ENCODE measurements at regions not wholly inside any gene's neighbourhood (a gene's known extent, or its start where the extent isn't known, plus 50 kb on each side); places are given as distances from the start of the nearest gene placed in this dataset.

DNA sequence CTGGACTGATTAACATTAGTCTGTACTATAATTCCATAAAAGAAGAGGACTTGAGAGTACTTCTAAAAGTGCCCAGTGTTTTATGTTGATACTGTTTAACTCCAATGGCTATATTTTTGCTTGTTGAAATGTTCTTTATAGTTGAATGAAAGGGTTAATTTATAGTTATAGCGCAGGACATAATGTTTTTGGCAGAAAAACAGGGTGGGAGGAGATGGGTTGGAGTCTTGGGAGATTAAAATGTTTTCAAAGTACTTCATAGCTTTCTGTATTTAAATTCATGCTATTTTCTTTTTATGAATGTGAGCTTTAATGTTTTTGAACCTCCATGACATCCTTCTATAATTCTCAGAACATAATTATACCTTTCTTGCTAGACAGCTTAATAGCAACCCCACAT, 108.2 kb downstream of the CNTN3 start:
- no peak for DNase-seq

DNA sequence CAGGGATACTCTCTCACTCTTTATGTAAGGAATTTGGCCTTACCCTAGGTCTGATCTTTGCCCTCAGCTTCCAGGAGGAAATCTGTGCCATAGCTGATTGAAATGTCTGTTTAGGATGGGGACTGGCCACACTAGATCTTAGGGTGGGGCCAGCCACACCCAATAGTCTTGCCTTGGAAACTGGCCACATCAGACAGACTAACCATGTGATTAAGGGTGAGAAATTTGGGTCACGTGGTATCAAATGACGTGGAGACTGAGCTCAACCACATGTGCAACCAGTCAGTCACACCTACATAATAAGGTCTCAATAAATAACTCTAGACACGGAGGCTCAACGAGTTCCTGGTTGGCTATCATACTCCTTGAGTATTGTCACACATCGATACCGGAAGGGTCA, 113.5 kb downstream of the CNTN3 start:
- no peak for DNase-seq

DNA sequence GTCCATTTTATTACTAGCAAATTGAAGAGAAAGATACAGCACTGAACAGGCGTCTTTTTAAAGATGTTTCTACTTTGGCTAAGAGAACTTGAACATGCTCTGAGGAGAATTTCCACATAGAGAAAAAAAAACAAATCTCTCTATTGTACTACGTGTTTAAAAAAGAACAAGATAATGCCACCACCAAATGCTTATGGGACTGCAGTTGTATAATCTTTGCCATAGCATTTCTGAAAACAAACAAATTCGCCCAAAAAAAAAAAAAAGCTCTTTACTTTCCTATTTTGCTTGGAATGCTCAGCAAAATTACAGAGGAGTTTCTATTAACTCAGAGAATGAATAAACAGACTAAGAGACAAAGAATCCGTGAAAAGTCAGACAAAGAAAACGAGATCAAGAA, 114.2 kb downstream of the CNTN3 start:
- no peak for DNase-seq

DNA sequence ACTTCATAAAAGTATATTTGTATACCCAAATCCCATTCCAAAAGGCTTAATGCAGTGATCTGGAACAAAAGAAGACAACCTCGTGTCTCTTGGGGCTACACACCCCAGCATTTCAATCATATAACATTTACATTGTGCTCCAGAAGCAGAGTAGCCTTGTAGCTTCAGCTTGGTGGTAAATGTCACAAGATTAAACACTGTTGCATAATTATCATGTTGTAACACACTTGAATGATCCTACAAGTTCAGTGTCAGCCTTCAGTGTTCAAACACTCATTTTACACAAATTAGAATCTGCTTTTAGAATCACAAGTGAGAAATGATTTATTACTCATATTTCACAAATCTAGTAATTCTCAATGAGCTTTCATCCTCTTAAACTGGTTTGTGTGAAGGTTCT, 122.6 kb downstream of the CNTN3 start:
- DNase-seq, result no peak

DNA sequence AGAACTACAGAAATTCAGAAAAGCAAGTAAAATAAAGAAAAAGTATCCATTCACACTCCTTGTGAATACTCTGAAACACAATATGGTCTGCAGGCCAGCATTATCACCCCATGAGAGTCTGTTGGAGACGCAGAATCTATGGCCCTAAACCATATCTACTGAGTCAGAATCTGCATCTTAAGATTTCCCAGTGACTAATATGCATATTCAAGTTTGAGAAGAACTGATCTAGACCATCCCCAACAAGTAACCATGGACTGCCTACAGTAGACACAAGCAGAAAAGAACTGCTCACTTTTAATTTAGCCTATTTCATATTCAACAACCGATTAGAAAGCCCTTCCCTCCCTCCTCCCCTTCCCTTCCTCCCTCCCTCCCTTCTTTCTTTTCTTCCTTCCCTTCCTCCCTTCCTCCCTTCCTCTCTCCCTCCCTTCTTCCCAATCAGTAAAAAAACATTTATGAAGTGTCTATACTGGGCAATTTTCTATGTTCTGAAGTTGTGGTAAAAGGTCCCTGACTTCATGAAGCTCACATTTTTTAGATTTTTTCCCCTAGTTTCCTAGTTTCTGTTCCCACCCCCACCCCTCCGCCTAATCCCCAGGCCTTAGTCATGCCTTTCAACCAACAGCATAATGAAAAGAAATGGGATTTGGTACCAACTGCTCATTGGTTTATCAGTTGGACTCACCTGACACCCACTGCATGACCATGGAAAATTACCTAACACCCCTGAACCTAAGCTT, 125.2 kb downstream of the CNTN3 start:
- DNase-seq, result no peak

DNA sequence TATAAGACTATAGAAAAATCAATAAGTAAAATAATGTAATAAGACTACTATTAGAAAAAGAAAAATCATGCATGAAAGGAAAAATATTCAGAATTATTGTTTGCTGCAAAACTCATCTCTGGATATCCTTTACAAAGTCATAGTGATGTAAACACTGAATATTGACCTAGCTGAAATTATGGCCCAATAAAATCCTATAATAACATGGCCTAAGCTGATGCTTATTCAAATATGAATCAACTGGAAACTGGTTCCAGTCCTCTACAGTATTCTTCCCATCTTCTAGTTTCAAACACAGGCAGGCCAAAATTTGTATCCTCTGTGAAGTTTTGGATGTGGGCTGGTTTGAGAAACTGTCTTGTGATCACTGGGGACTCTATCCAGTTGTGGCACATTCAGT, 134.5 kb downstream of the CNTN3 start:
- DNase-seq, result no peak

DNA sequence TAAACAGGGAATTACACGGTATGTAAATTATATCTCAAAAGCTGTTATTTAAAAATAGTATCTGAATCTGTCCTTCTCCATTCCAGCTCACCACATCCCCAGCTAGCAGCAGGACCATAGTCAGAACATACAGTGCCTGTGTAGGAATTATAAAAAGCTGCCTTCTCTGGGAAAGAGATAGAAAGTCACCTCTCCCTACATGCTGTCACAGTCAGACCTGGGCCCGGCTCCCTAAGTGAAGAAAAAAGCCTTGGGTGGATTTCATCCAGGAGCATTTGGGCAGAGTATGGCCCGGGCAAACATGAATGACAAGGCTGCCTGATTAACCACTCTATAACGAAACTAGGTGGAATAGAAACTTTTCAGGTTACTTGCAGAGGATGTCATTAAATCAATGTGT, 144.1 kb downstream of the CNTN3 start:
- DNase-seq, result no peak

DNA sequence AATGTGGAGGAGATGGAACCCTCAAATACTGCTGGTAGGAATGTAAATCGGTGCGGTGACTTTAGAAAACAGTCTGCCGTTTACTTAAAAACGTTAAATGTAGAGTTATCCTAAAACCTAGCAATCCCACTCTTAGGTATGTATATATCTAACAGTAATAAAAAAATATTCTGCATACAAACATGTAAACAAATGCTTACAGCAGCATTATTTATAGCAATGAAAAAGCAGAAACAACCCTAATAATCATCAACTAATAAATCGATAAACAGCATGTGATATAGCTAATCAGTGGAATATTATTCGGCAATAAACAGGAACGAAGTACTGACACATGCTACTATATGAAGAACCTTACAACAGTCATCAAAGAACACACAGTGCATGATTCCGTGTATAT, 144.7 kb downstream of the CNTN3 start:
- no peak for DNase-seq

DNA sequence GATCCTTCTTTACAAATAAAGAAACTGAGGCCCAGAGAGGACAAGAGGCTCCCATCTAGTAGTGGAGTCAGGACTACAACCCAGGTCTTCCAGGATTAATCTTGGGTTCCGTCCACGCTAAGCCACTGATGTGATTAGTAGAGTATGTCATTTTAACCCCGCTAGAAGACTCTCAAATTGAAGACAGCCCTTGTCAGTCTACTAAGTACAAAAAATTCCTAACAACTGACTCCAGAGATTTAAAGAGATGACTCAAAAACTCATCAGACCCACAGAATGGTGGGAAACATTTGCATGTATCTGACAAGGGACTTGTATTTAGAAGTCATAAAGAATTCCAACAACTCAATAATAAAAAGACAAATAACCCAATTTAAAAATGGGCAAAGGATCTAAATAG, 145.3 kb downstream of the CNTN3 start:
- DNase-seq, result no peak

DNA sequence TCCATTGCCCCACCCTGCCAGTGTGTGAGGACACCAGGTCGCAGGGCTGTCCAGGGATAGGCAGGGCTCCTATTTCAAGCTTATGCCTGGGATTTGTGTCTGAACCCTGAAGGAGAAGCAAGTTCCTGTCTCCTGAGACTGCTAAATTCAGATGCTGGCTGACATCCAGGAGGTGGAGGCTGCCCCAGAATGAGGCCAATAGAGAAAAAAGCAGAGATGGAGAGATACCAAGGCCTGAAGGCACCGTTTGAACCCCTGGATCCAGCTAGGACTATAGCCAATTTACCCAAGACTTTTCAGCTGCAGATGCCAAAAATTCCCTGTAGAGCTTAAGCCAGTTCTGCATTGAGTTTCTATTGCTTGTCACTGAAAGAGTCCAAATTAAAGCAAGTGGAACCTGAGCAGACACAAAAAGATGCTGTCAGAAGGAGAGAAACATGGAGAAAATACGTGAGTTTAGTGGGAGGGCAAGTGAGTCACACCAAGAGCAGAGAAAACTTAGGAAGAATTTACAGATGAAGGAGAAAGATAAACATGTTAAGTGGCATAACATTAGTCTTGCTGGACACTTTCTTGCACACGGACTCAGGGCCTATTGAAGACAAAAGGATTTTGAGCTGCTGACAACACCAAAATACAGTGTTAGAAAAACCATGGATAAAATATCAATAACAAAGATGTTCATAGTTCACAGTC, 148.6 kb downstream of the CNTN3 start:
- no peak for DNase-seq

DNA sequence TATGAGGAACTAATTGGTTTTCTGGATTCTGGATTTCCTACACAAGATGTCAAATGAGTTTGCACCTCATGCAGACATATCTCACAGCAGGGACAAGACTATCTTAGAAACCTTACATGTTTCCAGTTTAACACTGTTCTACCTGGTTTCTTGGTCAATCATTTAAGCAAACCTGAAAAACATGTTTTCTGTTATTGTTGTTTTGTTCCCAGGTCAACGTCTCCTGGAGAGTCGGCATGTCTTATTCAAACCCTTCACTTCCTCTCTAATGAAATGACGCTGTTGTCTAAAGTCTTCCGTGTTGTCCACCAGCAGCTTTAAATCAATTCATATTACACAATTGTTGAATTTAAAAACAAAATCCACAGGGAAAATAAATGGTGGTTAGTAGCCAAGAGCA, 150.9 kb downstream of the CNTN3 start:
- no peak for DNase-seq

DNA sequence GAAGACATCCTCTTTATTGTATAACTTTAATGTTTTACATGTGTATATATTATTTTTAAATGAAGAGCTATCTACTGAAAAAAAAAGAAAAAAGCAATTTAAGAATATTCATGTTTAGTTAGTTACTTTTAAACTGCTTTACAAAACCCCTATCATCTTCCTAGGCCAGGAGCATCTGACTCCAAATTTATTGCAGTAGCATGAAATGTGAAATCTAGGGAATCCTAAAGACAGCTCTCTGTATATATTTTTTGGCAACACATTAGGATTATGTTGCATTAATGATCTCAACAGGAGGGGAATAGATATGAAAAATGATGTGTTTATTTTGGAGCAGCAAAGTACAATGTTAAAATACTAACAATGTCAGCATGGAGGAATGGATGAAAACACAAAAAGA, 158.3 kb downstream of the CNTN3 start:
- DNase-seq, result no peak

DNA sequence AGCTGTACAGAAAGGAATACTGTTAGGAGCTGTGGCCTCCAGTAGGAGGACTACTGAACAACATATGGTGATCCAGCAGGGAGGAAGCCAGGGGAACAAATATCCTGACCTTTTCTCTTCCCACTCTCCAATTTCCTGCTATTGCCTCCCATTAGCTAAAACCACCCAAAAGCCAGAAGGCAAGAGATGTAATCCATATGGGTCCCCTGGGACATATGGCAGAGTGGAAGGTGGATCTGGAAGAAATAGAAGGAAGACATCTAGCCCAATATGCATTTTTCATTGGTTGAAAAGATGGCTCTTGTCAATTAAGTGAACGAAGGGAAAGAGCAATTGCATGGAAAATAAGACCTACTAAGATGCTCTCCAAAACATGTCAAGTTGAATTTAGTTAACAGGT, 167.2 kb downstream of the CNTN3 start:
- no peak for DNase-seq

DNA sequence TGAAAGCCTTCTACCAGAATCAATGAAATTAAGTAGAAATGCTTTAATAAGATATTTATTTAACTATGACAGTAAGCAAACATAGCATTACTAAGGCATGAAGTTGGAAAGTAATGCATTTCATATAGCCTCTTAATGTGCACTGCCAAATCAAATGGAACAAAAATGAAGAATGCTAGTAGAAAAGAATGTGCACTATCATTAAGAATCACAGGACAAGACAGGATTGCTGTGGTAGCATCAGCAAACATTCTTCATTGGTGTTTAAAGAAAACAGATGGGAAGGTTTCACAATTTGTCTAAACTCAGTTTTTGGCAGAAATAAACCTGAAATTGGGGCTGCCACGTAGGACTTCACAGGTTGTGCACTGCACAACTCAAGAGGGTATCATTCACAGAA, 168.9 kb downstream of the CNTN3 start:
- DNase-seq, result no peak

DNA sequence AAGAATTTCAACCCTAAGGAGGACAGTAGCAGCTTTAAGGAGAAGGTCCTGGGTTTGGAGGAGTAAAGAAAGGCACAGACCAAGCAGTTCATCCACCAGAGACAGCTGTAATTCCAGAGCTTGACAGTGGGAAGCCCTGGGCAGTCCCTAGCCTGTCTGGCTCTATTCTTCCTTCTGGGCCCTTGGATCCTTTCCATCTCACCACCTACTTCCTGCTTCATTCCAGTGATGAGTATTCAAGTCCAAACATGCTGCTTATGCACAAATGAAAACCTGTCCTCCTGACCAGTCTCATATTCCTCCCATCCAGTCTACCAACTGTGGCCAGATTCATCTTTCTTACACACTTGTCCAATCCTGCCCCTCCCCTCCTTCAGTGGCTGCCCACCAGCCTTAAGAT, 171.4 kb downstream of the CNTN3 start:
- DNase-seq, result no peak

DNA sequence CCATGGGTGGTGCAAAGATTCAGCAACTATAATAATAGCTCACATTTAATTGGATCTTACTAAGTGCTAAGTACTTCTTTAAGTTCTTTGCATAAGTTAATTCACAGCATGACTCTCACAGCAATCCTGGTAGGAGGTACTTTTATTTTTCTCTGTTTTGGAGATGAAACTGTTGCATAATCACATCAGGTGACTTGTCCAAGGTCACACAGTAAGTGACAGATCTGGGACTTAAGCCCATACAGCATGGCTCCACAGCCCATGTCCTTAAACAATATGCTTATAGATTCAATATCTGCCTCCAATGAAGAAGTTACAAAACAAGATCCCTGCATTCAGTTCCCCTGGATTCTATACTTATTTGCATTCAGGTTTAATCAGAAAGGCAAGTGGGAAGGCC, 171.8 kb downstream of the CNTN3 start:
- DNase-seq, result no peak

DNA sequence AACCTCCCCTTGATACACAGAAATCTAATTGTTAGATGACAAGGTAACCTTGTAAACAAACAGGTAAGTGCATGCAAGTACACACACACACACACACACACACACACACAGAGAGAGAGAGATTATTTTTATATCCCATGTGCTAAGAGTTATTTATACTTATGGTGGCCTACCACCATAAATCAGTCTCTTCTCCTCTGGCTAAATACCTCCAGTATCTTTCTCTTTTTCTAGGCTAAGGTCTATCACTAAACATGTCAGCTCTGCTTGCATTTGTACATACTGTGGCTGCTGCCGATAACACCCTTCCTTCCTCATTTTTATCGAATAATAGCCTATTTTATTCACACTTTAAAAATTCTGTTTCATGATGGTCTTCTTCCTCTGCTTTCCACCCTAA, 172.4 kb downstream of the CNTN3 start:
- no peak for DNase-seq

DNA sequence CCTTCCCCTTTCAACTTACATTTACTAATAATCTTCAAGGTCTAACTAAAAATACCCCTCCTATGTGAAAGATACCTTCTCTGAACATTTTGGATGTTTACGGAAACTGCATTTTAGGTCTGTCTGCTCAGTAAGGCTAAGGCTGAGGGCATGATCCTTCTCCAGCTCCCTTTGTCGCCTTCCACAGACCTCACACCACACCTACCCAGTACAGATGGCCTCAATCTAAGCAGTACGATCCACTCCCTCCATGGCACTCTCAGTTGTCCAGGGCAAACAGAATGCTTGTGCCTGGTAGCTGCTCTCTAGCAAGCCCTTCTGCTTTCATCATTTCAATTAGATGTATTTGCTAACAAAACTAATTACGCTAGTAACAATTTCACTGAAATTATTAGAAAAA, 178.3 kb downstream of the CNTN3 start:
- no peak for DNase-seq

DNA sequence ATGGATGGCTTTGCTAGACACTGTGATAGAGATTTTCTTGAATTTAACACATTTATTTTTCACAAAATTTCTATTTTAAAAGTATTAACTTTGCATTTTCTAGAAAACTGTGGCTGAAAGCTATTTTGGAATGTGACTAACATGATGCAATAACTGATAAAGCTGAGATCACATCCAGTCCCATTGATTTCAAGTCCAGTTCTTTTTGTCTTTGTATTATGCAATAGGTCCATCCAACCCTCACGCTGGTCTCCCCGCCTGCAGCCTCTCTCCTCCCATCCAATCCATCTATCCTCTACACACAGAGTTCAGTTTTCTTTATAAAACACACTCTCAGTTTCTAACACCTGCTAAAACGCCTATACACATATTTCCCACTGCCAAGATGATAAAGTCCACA, 178.8 kb downstream of the CNTN3 start:
- no peak for DNase-seq

DNA sequence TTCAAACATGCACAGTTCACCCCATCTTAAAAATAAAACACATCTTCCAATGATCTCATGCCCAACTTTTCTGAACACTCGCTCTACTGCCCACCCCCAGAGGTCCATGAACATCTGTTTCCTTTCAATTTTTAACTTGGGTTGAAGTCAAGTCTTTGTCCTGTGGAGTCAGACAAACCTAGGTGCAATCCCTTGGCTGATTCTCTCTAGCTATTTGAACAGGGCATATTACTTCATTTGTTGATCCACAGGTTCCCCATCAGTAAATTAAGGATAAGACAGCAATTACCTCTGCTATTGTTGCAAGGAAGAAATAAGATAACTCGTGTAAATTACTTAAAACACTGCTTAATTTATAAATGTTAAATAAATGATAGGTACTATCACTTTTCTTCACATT, 180.1 kb downstream of the CNTN3 start:
- DNase-seq, result no peak

DNA sequence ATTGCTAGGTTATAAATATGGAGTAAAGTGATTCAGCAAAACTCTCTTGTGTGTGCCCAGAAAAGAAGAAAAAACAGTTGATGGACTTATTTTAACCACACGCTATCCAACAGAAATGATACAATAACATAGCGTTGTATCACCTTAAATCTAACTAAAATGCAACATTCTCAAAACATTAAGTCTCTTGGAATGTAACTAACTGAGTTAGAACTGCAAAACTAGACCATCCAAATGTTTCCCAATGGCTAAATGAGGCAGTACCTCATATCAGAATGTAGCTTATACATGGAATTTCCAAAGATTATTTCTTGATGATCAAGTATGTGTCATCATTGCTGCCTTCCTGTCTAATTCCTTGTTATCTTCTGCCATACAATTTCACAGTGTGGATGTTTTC, 187.9 kb downstream of the CNTN3 start:
- DNase-seq, result no peak

DNA sequence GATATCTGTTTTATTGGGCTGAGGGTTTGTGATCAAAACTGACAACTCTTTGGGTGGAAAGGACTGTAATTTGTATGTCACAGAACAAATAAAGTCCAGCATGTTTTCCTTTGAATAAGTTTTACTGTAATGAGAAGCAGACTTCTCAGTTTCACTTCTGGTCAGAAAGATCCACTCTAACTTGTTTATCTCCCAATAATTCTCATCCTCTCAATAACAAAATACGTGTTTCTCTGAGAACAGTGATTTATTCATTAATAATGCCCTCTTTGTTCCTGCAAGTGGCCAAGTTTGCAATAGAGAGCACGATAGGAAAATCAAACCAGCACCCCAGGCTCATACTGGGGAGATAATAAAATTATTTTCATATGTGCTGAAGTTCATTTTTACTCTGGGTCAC, 190.6 kb downstream of the CNTN3 start:
- no peak for DNase-seq

DNA sequence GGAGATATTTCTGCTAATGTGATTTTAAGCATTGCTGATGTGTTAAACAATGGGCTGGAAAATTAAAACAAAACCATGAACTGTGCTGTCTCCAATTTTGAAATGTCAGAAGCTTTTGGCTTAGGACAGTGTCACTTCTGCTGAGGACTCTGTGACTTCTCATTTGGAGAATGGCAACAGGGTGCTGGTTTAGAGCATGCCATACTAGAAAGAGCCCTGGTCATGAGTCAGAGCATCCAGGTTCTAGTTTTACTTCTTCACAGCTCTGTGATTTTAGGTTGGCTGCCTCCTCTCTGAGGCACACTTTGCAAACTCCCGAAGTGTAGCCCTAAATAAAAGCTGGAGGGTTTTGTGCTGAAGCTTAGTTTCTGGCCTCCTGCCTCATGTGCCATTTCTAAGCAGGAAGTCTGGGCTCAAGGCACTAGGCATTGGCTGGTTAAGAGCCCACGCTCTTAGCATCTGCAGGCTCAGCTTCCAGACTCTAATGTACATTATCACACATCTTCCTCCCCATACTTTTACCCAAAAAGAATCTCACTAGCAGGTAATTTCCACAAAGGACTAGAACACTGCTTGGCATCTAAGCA, 193.8 kb downstream of the CNTN3 start:
- no peak for DNase-seq

DNA sequence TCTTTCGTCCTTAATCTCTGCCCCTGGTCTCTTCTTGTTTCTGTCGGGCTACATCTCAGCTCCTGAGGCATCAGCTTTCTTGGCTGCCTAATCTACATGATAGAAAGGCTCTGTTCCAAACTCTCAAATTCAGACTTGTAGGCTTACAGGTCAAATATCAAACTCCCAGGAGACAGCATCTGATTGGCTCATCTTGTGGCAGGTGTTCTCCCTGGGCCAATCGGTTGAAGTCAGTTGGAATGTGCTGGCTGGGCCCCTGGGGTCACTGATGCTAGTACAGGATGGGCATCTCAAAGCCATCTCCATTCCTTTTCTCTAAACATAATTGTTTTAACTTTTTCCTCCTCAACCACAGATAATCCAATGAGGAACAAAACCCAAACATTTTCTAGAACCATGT, 198.7 kb downstream of the CNTN3 start:
- DNase-seq, result no peak

All from GOT3 (cell line).